ENCODE measurements at regions not wholly inside any gene's neighbourhood (a gene's known extent, or its start where the extent isn't known, plus 50 kb on each side); places are given as distances from the start of the nearest gene placed in this dataset.
"Not testable (repeated sequence)": the region's sequence is repeated elsewhere in the genome, so short reads cannot be mapped to it uniquely, and the experiment has no call there.

- no peak for DNase-seq
Measured at GRCh38 chr4:128758314-128758922, 51.1 kb upstream of the JADE1 start.

- DNase-seq, result no peak
Measured at GRCh38 chr4:128757712-128758111, 51.8 kb upstream of the JADE1 start.

GRCh38 chr4:128751354-128751753 lies 58.1 kb upstream of the JADE1 start:
- DNase-seq, result no peak

- not testable (repeated sequence) for DNase-seq
Measured at GRCh38 chr4:128741748-128742147, 67.8 kb upstream of the JADE1 start.

GRCh38 chr4:128737098-128737513 lies 72.4 kb upstream of the JADE1 start:
- no peak for DNase-seq

GRCh38 chr4:128735714-128736113 lies 73.8 kb upstream of the JADE1 start:
- DNase-seq, result no peak

GRCh38 chr4:128728190-128728589 lies 81.3 kb upstream of the JADE1 start:
- no peak for DNase-seq

GRCh38 chr4:128727658-128728057 lies 81.8 kb upstream of the JADE1 start:
- no peak for DNase-seq

- no peak for DNase-seq
Measured at GRCh38 chr4:128725405-128726055, 84.0 kb upstream of the JADE1 start.

- DNase-seq, result no peak
Measured at GRCh38 chr4:128722911-128723310, 86.6 kb upstream of the JADE1 start.

- no peak for DNase-seq
Measured at GRCh38 chr4:128721896-128722295, 87.6 kb upstream of the JADE1 start.

GRCh38 chr4:128720270-128720669 lies 89.2 kb upstream of the JADE1 start:
- DNase-seq, result no peak

- no peak for DNase-seq
Measured at GRCh38 chr4:128718768-128719167, 90.7 kb upstream of the JADE1 start.

GRCh38 chr4:128716338-128716737 lies 93.2 kb upstream of the JADE1 start:
- no peak for DNase-seq

- no peak for DNase-seq
Measured at GRCh38 chr4:128715616-128716015, 93.9 kb upstream of the JADE1 start.

- DNase-seq, result no peak
Measured at GRCh38 chr4:128711361-128711760, 98.1 kb upstream of the JADE1 start.

- DNase-seq, result no peak
Measured at GRCh38 chr4:128709268-128709667, 100.2 kb upstream of the JADE1 start.

GRCh38 chr4:128707864-128708263 lies 101.6 kb upstream of the JADE1 start:
- DNase-seq, result no peak

- no peak for DNase-seq
Measured at GRCh38 chr4:128703948-128704347, 105.6 kb upstream of the JADE1 start.

- DNase-seq, result no peak
Measured at GRCh38 chr4:128700659-128701350, 108.7 kb upstream of the JADE1 start.

- DNase-seq, result no peak
Measured at GRCh38 chr4:128698386-128698785, 111.1 kb upstream of the JADE1 start.

GRCh38 chr4:128697323-128697722 lies 112.2 kb upstream of the JADE1 start:
- no peak for DNase-seq

GRCh38 chr4:128690011-128690410 lies 119.5 kb upstream of the JADE1 start:
- no peak for DNase-seq

- DNase-seq, result no peak
Measured at GRCh38 chr4:128688846-128689437, 120.6 kb upstream of the JADE1 start.

All from activated naive CD4-positive, alpha-beta T cell (primary cell).